ENCODE measurements at regions not wholly inside any gene's neighbourhood (a gene's known extent, or its start where the extent isn't known, plus 50 kb on each side); places are given as distances from the start of the nearest gene placed in this dataset.

- TF ChIP-seq CTCF (IDR thresholded peaks at IDR 0.05 in 2 of 3, conservative IDR thresholded peaks at IDR 0.05 in 1 of 3; ENCODE audit: borderline replicate concordance in 1 of 3, insufficient read depth in 1 of 3, low read depth in 2 of 3, low read length in 2 of 3) (no peak), EZH2phosphoT487 (IDR thresholded peaks at IDR 0.05; ENCODE audit: borderline replicate concordance) (no peak), POLR2A (IDR thresholded peaks at IDR 0.05; ENCODE audit: borderline replicate concordance, extremely low read depth, insufficient read depth, insufficient read length) (no peak), CBX3 (IDR thresholded peaks at IDR 0.05; ENCODE audit: low read depth) (no peak), TCF7L2 (IDR thresholded peaks at IDR 0.05; ENCODE audit: borderline replicate concordance, extremely low read depth, insufficient read depth, insufficient read length) (no peak), EGR1 (IDR thresholded peaks at IDR 0.05; ENCODE audit: low read depth) (no peak), YY1 (IDR thresholded peaks at IDR 0.05; ENCODE audit: extremely low read depth, insufficient replicate concordance, low read depth, low read length) (no peak)
Observed at GRCh38 chr13:89343165-89343564, 1672.0 kb downstream of the SLITRK5 start.

Data from HCT116 (cell line).